NB4 (cell line): ENCODE measurements at regions not wholly inside any gene's neighbourhood (a gene's known extent, or its start where the extent isn't known, plus 50 kb on each side); places are given as distances from the start of the nearest gene placed in this dataset.
"Not testable (repeated sequence)": the region's sequence is repeated elsewhere in the genome, so short reads cannot be mapped to it uniquely, and the experiment has no call there.

Source experiments
- DNase-seq: peaks from one replicate; pipeline ENCODE4 v3.0.0; 2010; ENCODE audit warnings: low read depth
- H3K4me3 ChIP-seq: one replicate; pipeline ENCODE4 v1.5.1; 2011; ENCODE audit warnings: mild to moderate bottlenecking, low read depth, low read length, moderate library complexity
- CTCF ChIP-seq: IDR thresholded peaks from one replicate; pipeline ENCODE4 v1.5.1; 2012; ENCODE audit warnings: low read depth, low read length
- MAX ChIP-seq: IDR thresholded peaks from 2 replicates; pipeline ENCODE4 v1.6.1; 2011; ENCODE audit warnings: low read depth, low read length
- MYC ChIP-seq: IDR thresholded peaks from 2 replicates; pipeline ENCODE4 v1.6.1; 2011; ENCODE audit warnings: low read depth, low read length
- POLR2A ChIP-seq: IDR thresholded peaks from 2 replicates; pipeline ENCODE4 v1.6.1; 2011; ENCODE audit warnings: mild to moderate bottlenecking; ENCODE audit not compliant: insufficient read length; ENCODE audit errors: extremely low read depth

- DNase-seq: no peak
- no peak overlapping the region for H3K4me3 ChIP-seq
- TF ChIP-seq MAX (no peak), MYC (no peak), POLR2A (no peak), CTCF (no peak)
These were observed 484.6 kb downstream of the KIF2B start for GRCh38 chr17:54307351-54307750.

- no peak overlapping the region for H3K4me3 ChIP-seq
- TF ChIP-seq POLR2A (no peak), CTCF (no peak), MAX (no peak), MYC (no peak)
- DNase-seq: peak; percentile 34
These were observed 502.1 kb downstream of the KIF2B start for GRCh38 chr17:54324813-54325212.

GRCh38 chr17:54339731-54340130 is 517.0 kb downstream of the KIF2B start:
- no peak for TF ChIP-seq MYC
- no peak for TF ChIP-seq CTCF
- TF ChIP-seq POLR2A: no peak
- no peak for TF ChIP-seq MAX
- no peak overlapping the region for H3K4me3 ChIP-seq
- DNase-seq: no peak

- DNase-seq: no peak
- TF ChIP-seq POLR2A (no peak), MYC (no peak), CTCF (no peak), MAX (no peak)
- H3K4me3 ChIP-seq: no peak overlapping the region
These were observed 524.8 kb downstream of the KIF2B start for GRCh38 chr17:54347495-54347894.

GRCh38 chr17:54348234-54348633 is 525.5 kb downstream of the KIF2B start:
- H3K4me3 ChIP-seq: no peak overlapping the region
- DNase-seq: no peak
- TF ChIP-seq MAX (no peak), POLR2A (no peak), CTCF (no peak), MYC (no peak)

GRCh38 chr17:54353789-54354525 is 531.2 kb downstream of the KIF2B start:
- no peak overlapping the region for H3K4me3 ChIP-seq
- no peak for DNase-seq
- TF ChIP-seq MYC (no peak), POLR2A (no peak), CTCF (no peak), MAX (no peak)

- DNase-seq, H3K4me3 ChIP-seq: not testable (repeated sequence)
These were observed 538.3 kb downstream of the KIF2B start for GRCh38 chr17:54361073-54361472.
